ENCODE measurements at regions not wholly inside any gene's neighbourhood (a gene's known extent, or its start where the extent isn't known, plus 50 kb on each side); places are given as distances from the start of the nearest gene placed in this dataset.

GRCh38 chr2:386406-387103 is 98.7 kb upstream of the ALKAL2 start:
- Histone ChIP-seq H3K4me1 (ENCODE audit: control insufficient read depth in 2 of 2, insufficient read depth in 2 of 2, low read length in 2 of 2) (no peaks in the 10 kb centered on the region), H3K9me3 (ENCODE audit: control insufficient read depth in 2 of 2, insufficient read depth in 1 of 2, low read length in 1 of 2) (peaks cover 0 to 5% of the 10 kb centered on the region in 2 donors), H3K27ac (ENCODE audit: low read depth in 1 of 2, low read length in 1 of 2) (no peak overlapping the region), H3K27me3 (ENCODE audit: control insufficient read depth in 2 of 2, insufficient read depth in 1 of 2, low read length in 1 of 2) (peaks cover 0 to 23% of the 10 kb centered on the region in 2 donors), H3K4me3 (ENCODE audit: low read length in 2 of 2) (no peak overlapping the region), H3K36me3 (ENCODE audit: control insufficient read depth in 2 of 2, insufficient read depth in 2 of 2, low read length in 1 of 2) (no peaks in the 10 kb centered on the region)
- no peak for DNase-seq (ENCODE audit: low read depth in 6 of 9, low spot score in 9 of 9)
- 96% methylated on average over 10 of the region's 10 CpGs for WGBS

GRCh38 chr2:385785-386184 is 97.9 kb upstream of the ALKAL2 start:
- Histone ChIP-seq H3K27ac (ENCODE audit: low read depth in 1 of 2, low read length in 1 of 2) (no peak overlapping the region), H3K4me1 (ENCODE audit: control insufficient read depth in 2 of 2, insufficient read depth in 2 of 2, low read length in 2 of 2) (no peaks in the 10 kb centered on the region), H3K27me3 (ENCODE audit: control insufficient read depth in 2 of 2, insufficient read depth in 1 of 2, low read length in 1 of 2) (peaks cover 0 to 26% of the 10 kb centered on the region in 2 donors), H3K4me3 (ENCODE audit: low read length in 2 of 2) (no peak overlapping the region), H3K36me3 (ENCODE audit: control insufficient read depth in 2 of 2, insufficient read depth in 2 of 2, low read length in 1 of 2) (no peaks in the 10 kb centered on the region), H3K9me3 (ENCODE audit: control insufficient read depth in 2 of 2, insufficient read depth in 1 of 2, low read length in 1 of 2) (peaks cover 0 to under 1% of the 10 kb centered on the region in 2 donors)
- DNase-seq (ENCODE audit: low read depth in 6 of 9, low spot score in 9 of 9): no peak
- WGBS: 92% methylated on average over 6 of the region's 6 CpGs

- no peaks in the 10 kb centered on the region for H3K36me3 ChIP-seq (ENCODE audit: control insufficient read depth in 2 of 2, insufficient read depth in 2 of 2, low read length in 1 of 2)
- no peak overlapping the region for H3K4me3 ChIP-seq (ENCODE audit: low read length in 2 of 2)
- no peak for DNase-seq (ENCODE audit: low read depth in 6 of 9, low spot score in 9 of 9)
- H3K9me3 ChIP-seq (ENCODE audit: control insufficient read depth in 2 of 2, insufficient read depth in 1 of 2, low read length in 1 of 2): no peaks in the 10 kb centered on the region
- H3K4me1 ChIP-seq (ENCODE audit: control insufficient read depth in 2 of 2, insufficient read depth in 2 of 2, low read length in 2 of 2): no peaks in the 10 kb centered on the region
- no peak overlapping the region for H3K27ac ChIP-seq (ENCODE audit: low read depth in 1 of 2, low read length in 1 of 2)
- WGBS: 98% methylated on average over 9 of the region's 9 CpGs
- H3K27me3 ChIP-seq (ENCODE audit: control insufficient read depth in 2 of 2, insufficient read depth in 1 of 2, low read length in 1 of 2): peaks cover 0 to 26% of the 10 kb centered on the region in 2 donors
These were observed 97.2 kb upstream of the ALKAL2 start for GRCh38 chr2:385061-385460.

- Histone ChIP-seq H3K27ac (ENCODE audit: low read depth in 1 of 2, low read length in 1 of 2) (no peak overlapping the region), H3K4me3 (ENCODE audit: low read length in 2 of 2) (no peak overlapping the region), H3K36me3 (ENCODE audit: control insufficient read depth in 2 of 2, insufficient read depth in 2 of 2, low read length in 1 of 2) (no peaks in the 10 kb centered on the region), H3K9me3 (ENCODE audit: control insufficient read depth in 2 of 2, insufficient read depth in 1 of 2, low read length in 1 of 2) (no peaks in the 10 kb centered on the region), H3K27me3 (ENCODE audit: control insufficient read depth in 2 of 2, insufficient read depth in 1 of 2, low read length in 1 of 2) (peaks cover 0 to 26% of the 10 kb centered on the region in 2 donors), H3K4me1 (ENCODE audit: control insufficient read depth in 2 of 2, insufficient read depth in 2 of 2, low read length in 2 of 2) (no peaks in the 10 kb centered on the region)
- WGBS: 79% methylated on average over 10 of the region's 10 CpGs
- DNase-seq (ENCODE audit: low read depth in 6 of 9, low spot score in 9 of 9): no peak
These were observed 96.0 kb upstream of the ALKAL2 start for GRCh38 chr2:383888-384287.

DNA sequence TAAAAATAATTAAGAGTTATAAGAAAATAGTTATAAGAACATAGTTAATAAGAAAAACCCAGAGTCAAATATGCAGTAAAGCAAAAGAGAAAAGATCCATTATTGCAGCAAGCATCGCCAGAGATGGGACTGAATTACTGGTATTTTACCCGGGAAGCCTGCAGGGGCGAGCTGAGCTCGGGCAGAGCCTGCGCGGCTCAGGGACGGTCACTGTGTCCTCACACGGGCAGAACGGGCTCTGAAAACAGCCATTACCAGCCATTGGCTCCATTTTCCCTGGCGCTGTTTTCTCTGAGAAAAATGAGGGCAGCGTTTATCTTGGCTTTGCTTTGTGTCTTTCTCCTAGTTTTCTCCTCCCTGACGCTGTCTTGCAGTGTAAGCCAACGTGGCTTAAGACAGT is 95.3 kb upstream of the ALKAL2 start:
- DNase-seq (ENCODE audit: low read depth in 6 of 9, low spot score in 9 of 9): no peak
- no peak overlapping the region for H3K27ac ChIP-seq (ENCODE audit: low read depth in 1 of 2, low read length in 1 of 2)
- no peak overlapping the region for H3K4me3 ChIP-seq (ENCODE audit: low read length in 2 of 2)
- H3K4me1 ChIP-seq (ENCODE audit: control insufficient read depth in 2 of 2, insufficient read depth in 2 of 2, low read length in 2 of 2): no peaks in the 10 kb centered on the region
- no peaks in the 10 kb centered on the region for H3K9me3 ChIP-seq (ENCODE audit: control insufficient read depth in 2 of 2, insufficient read depth in 1 of 2, low read length in 1 of 2)
- no peaks in the 10 kb centered on the region for H3K36me3 ChIP-seq (ENCODE audit: control insufficient read depth in 2 of 2, insufficient read depth in 2 of 2, low read length in 1 of 2)
- WGBS: 58% methylated on average over 13 of the region's 13 CpGs
- peaks cover 0 to 26% of the 10 kb centered on the region in 2 donors for H3K27me3 ChIP-seq (ENCODE audit: control insufficient read depth in 2 of 2, insufficient read depth in 1 of 2, low read length in 1 of 2)

GRCh38 chr2:382728-383022 is 94.8 kb upstream of the ALKAL2 start:
- H3K4me1 ChIP-seq (ENCODE audit: control insufficient read depth in 2 of 2, insufficient read depth in 2 of 2, low read length in 2 of 2): no peaks in the 10 kb centered on the region
- H3K27me3 ChIP-seq (ENCODE audit: control insufficient read depth in 2 of 2, insufficient read depth in 1 of 2, low read length in 1 of 2): peaks cover 0 to 23% of the 10 kb centered on the region in 2 donors
- H3K27ac ChIP-seq (ENCODE audit: low read depth in 1 of 2, low read length in 1 of 2): no peak overlapping the region
- H3K4me3 ChIP-seq (ENCODE audit: low read length in 2 of 2): no peak overlapping the region
- H3K36me3 ChIP-seq (ENCODE audit: control insufficient read depth in 2 of 2, insufficient read depth in 2 of 2, low read length in 1 of 2): no peaks in the 10 kb centered on the region
- DNase-seq (ENCODE audit: low read depth in 6 of 9, low spot score in 9 of 9): no peak
- WGBS: 95% methylated on average over 7 of the region's 7 CpGs
- H3K9me3 ChIP-seq (ENCODE audit: control insufficient read depth in 2 of 2, insufficient read depth in 1 of 2, low read length in 1 of 2): no peaks in the 10 kb centered on the region

DNA sequence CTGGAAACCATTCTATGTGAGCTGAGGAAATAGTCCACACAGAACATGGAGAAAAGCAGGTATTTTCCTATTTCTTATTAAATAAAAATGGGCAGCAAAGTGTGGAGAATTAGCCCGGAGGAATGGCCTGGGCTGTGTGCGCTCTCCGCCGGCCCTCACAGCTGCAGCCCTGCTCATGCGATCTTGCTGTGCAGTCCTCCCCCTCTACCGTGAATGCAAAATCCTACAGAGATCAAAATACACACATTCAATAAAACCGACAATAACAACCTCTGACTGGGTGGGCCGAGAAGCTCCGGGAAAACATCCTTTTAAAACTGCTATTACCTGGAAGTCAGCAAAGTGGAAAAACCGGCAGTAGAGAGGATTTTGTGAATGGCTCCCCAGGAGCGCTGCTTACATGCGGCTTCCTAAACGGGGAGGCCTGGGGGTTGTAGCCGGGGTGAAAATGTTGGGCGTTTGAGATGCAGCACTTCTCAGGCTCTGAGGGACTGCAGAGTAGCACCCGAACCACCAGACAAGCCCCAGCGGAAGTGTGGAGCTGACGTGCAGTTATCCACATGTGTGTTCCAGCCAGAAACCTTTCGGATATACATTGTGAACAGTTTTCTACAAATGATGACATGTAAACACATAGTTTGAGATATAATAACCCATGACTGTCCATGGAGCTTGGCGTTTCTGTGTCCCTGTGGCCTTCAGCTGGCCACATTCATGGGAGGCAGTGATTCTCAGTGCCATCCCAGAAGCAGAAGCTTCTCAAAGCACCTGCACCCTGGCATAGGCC is 94.2 kb upstream of the ALKAL2 start:
- no peak for DNase-seq (ENCODE audit: low read depth in 6 of 9, low spot score in 9 of 9)
- 84% methylated on average over 20 of the region's 20 CpGs for WGBS

GRCh38 chr2:381181-381580 is 93.3 kb upstream of the ALKAL2 start:
- Histone ChIP-seq H3K9me3 (ENCODE audit: control insufficient read depth in 2 of 2, insufficient read depth in 1 of 2, low read length in 1 of 2) (no peaks in the 10 kb centered on the region), H3K4me3 (ENCODE audit: low read length in 2 of 2) (no peak overlapping the region), H3K36me3 (ENCODE audit: control insufficient read depth in 2 of 2, insufficient read depth in 2 of 2, low read length in 1 of 2) (no peaks in the 10 kb centered on the region), H3K4me1 (ENCODE audit: control insufficient read depth in 2 of 2, insufficient read depth in 2 of 2, low read length in 2 of 2) (no peaks in the 10 kb centered on the region), H3K27ac (ENCODE audit: low read depth in 1 of 2, low read length in 1 of 2) (no peak overlapping the region), H3K27me3 (ENCODE audit: control insufficient read depth in 2 of 2, insufficient read depth in 1 of 2, low read length in 1 of 2) (peaks cover 0 to 23% of the 10 kb centered on the region in 2 donors)
- DNase-seq (ENCODE audit: low read depth in 6 of 9, low spot score in 9 of 9): no peak
- WGBS: 94% methylated on average over 10 of the region's 10 CpGs

More for the DNA sequence above, 94.2 kb upstream of the ALKAL2 start:
- Histone ChIP-seq H3K36me3 (ENCODE audit: control insufficient read depth in 2 of 2, insufficient read depth in 2 of 2, low read length in 1 of 2) (no peaks in the 10 kb centered on the region), H3K4me3 (ENCODE audit: low read length in 2 of 2) (no peak overlapping the region), H3K4me1 (ENCODE audit: control insufficient read depth in 2 of 2, insufficient read depth in 2 of 2, low read length in 2 of 2) (no peaks in the 10 kb centered on the region), H3K9me3 (ENCODE audit: control insufficient read depth in 2 of 2, insufficient read depth in 1 of 2, low read length in 1 of 2) (no peaks in the 10 kb centered on the region), H3K27me3 (ENCODE audit: control insufficient read depth in 2 of 2, insufficient read depth in 1 of 2, low read length in 1 of 2) (peaks cover 0 to 23% of the 10 kb centered on the region in 2 donors), H3K27ac (ENCODE audit: low read depth in 1 of 2, low read length in 1 of 2) (no peak overlapping the region)

DNA sequence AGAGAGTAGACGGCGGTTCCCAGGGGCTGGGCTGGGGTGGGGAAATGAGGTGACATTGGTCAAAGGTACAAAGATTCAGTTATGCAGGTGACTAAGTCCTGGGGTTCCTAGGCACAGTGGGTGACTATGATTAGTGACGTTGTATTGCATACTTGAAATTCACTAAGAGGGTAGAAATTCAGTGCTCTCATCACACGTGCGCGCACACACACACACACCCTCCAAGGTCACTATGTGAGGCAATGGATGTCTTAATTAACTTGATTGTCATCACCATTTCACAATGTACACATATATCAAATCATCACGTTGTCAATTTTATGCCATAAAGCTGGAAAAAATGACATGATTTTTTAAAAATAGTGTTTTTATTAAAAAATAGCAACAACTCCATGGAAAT is 92.9 kb upstream of the ALKAL2 start:
- WGBS: 97% methylated on average over 7 of the region's 7 CpGs

More for the DNA sequence above, 92.9 kb upstream of the ALKAL2 start:
- Histone ChIP-seq H3K27me3 (ENCODE audit: control insufficient read depth in 2 of 2, insufficient read depth in 1 of 2, low read length in 1 of 2) (peaks cover 0 to 23% of the 10 kb centered on the region in 2 donors), H3K36me3 (ENCODE audit: control insufficient read depth in 2 of 2, insufficient read depth in 2 of 2, low read length in 1 of 2) (no peaks in the 10 kb centered on the region), H3K4me3 (ENCODE audit: low read length in 2 of 2) (no peak overlapping the region), H3K4me1 (ENCODE audit: control insufficient read depth in 2 of 2, insufficient read depth in 2 of 2, low read length in 2 of 2) (no peaks in the 10 kb centered on the region), H3K27ac (ENCODE audit: low read depth in 1 of 2, low read length in 1 of 2) (no peak overlapping the region), H3K9me3 (ENCODE audit: control insufficient read depth in 2 of 2, insufficient read depth in 1 of 2, low read length in 1 of 2) (no peaks in the 10 kb centered on the region)
- DNase-seq (ENCODE audit: low read depth in 6 of 9, low spot score in 9 of 9): no peak
